NCI-H82 treated with DMSO at 0.1 percent for 48 hours (cell line): ENCODE measurements at regions not wholly inside any gene's neighbourhood (a gene's known extent, or its start where the extent isn't known, plus 50 kb on each side); places are given as distances from the start of the nearest gene placed in this dataset.
"Not testable (repeated sequence)": the region's sequence is repeated elsewhere in the genome, so short reads cannot be mapped to it uniquely, and the experiment has no call there.

Experiments used
- DNase-seq: peaks from one replicate; lab custom pipeline; 2025; ENCODE audit not compliant: unreplicated experiment; lab: John Stamatoyannopoulos, UW

DNA sequence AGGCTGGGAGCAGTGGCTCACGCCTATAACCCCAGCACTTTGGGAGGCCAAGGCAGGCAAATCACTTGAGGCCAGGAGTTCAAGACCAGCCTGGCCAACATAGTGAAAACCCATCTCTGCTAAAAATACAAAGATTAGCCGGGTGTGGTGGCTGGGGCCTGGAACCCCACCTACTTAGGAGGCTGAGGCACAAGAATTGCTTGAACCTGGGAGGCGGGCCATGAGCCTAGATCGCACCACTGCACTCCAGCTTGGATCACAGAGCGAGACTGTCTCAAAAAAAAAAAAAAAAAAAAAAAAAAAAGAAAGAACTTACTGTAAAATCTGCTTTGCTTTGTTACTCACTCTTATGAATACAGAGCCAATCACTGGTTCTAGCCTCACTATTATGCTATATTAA, 166.4 kb upstream of the TMCC3 start:
- DNase-seq, result not testable (repeated sequence)

DNA sequence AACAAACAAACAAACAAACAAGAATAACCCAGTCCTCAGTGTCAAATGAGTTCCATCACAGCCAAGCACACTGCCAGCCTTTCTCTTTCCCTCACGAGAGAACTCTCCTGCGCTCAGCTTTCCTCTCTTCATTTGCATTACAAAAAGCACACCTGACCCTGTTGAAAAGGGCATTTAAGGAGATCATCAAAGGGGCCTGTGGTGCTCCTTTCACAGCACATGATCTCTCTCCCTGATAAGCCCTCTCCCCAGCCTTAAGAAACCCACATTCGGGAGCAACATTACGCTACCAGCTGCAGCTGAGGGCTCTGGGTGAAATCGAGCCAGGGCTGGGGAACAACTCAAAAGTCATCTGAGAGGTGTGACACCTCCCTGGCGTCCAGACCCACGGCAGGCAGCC, 165.6 kb upstream of the TMCC3 start:
- no peak for DNase-seq

GRCh38 chr12:94815450-94815849, 165.1 kb upstream of the TMCC3 start:
- DNase-seq, result no peak

GRCh38 chr12:94813314-94813713, 163.0 kb upstream of the TMCC3 start:
- no peak for DNase-seq

GRCh38 chr12:94812345-94812744, 162.0 kb upstream of the TMCC3 start:
- no peak for DNase-seq

- no peak for DNase-seq
Measured at GRCh38 chr12:94811611-94812010, 161.3 kb upstream of the TMCC3 start.

DNA sequence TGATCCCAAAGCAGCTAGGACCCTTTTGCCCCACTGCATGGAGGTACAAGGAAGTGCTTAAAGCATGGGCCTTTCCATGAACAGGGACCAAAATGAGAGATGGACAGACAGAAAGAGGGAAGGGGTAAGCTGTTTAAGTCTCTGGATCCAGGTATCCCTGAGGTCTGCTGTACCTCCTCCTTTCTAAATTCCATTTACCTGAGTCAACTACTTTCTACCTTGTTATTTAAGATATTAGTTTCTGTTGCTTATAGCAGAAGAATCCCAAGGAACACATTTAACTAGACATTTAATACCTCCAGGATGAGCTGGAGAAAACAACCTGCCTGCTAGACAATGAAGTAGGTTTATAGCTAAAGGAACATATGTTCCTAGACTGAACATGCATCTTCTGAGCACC, 157.6 kb upstream of the TMCC3 start:
- no peak for DNase-seq

- no peak for DNase-seq
Measured at GRCh38 chr12:94806617-94807016, 156.3 kb upstream of the TMCC3 start.

DNA sequence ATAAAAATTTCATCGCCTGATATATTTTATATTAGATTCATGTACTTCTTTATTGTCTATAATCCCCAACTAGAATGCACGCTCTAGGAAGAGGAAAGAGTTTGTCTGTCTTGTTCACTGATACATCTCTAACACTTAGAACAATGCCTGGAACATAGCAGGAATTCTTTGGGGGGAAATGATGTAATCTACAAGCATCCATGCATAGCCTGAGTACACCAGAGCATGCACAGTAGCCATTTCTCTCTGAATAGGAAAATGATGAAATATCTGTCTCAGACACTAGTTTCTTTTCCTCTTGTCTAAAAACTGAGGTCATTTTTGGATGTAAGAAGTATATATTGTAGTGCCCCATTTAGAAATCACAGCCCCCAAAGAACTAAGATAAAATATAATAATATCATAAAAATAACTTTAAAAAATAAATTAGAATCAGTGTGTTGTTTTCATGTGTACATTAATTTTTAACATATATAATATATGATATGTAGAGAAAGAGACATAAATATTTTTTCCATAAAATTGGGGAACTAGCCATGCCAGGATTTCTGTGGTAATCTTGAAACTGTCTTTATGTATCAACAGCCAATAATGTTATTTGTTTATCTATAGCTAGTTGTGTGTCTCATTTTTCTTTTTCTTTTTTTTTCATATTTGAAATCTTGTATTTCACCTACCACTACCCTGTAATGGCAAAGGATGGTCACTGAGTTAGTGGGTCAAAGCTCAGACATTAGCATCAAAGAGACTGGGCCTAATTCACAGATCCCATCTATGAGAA, 155.6 kb upstream of the TMCC3 start:
- DNase-seq, result no peak

DNA sequence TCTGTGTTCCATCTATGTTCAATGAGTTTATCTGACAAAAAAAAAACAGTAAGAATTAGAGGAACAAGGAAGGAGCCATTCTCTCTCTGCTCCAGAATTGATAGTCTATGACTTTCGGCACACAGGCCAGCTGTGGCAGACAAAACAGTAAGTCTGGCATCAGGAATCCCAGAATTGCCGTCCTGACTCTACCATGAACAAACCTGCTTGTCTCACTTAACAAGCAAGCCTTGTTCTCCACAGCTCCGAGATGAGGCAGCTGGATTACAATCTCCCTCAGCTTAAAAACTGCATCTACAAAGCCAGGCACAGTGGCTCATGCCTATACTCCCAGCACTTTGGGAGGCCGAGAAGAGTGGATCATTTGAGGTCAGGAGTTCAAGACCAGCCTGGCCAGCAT, 153.6 kb upstream of the TMCC3 start:
- no peak for DNase-seq

- no peak for DNase-seq
Measured at GRCh38 chr12:94802796-94803195, 152.4 kb upstream of the TMCC3 start.

DNA sequence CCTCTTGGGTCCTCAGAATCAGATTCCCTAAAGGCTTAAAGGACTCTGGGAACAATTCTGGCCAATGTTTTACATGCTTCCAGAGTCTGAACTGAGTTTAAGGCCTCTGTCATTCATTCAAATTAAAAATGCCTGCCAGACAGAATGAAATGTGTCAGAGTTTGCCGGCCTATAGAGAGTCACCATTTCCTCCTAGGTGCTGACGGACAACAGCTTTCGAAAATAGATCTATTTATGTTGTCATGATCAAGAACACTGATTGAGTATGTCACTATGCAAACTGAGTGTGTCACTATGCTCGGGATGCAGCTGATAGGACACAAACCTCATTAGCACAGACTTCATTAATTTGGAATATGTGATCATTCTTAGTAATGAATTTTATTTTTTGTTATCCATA, 151.4 kb upstream of the TMCC3 start:
- no peak for DNase-seq

- DNase-seq, result no peak
Measured at GRCh38 chr12:94799136-94799535, 148.8 kb upstream of the TMCC3 start.

DNA sequence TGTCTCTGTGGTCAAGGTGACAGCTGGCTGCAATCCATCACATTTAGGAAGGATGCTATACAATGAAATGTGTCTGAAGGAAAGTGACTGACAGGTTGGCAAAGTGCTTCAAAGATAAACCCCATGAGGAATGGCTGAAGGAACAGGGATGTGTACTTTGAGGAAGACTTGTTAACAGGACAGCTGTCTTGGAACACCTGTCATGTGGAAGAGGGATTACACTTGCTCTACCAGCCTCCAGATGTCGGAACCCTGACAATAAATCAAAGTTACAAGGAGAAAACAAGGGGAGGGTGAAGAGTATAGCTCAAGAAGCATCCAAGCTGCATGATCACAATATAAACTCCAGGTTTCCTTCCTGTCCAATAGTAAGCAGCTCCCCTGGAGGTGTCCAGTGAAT, 147.8 kb upstream of the TMCC3 start:
- DNase-seq, result peak; percentile 73

- DNase-seq, result no peak
Measured at GRCh38 chr12:94795520-94795919, 145.2 kb upstream of the TMCC3 start.

- DNase-seq, result no peak
Measured at GRCh38 chr12:94795044-94795443, 144.7 kb upstream of the TMCC3 start.

GRCh38 chr12:94793191-94793595, 142.8 kb upstream of the TMCC3 start:
- no peak for DNase-seq

- no peak for DNase-seq
Measured at GRCh38 chr12:94792693-94793092, 142.3 kb upstream of the TMCC3 start.

- DNase-seq, result no peak
Measured at GRCh38 chr12:94791933-94792332, 141.6 kb upstream of the TMCC3 start.

- no peak for DNase-seq
Measured at GRCh38 chr12:94790825-94791224, 140.5 kb upstream of the TMCC3 start.

GRCh38 chr12:94790370-94790769, 140.0 kb upstream of the TMCC3 start:
- DNase-seq, result no peak

- no peak for DNase-seq
Measured at GRCh38 chr12:94789510-94790225, 139.3 kb upstream of the TMCC3 start.

GRCh38 chr12:94788298-94788697, 137.9 kb upstream of the TMCC3 start:
- DNase-seq, result no peak
